ENCODE measurements at regions not wholly inside any gene's neighbourhood (a gene's known extent, or its start where the extent isn't known, plus 50 kb on each side); places are given as distances from the start of the nearest gene placed in this dataset.

DNA sequence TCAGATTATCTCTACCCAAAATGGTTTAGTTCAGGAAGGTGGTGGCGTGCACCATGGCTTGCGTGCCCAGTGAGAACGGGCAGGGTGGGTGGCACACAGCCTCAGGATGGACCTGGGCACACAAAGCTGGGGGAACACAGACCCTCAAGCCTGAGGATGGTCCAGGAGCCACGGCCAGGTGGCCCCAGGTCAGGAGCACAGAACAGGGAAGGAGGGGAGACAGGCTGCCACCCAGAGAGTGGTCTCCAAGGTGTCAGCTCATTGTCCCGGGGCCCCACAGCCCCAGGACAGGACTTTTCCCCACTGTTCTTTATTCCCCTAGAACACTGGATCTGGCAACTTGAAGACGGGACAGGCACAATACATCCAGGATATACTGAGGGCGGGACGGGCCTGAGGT is 75.6 kb upstream of the MGMT start:
- DNase-seq, result no peak
- Histone ChIP-seq H3K27me3 (no peaks in the 10 kb centered on the region), H3K4me1 (no peaks in the 10 kb centered on the region), H3K36me3 (no peaks in the 10 kb centered on the region), H3K4me3 (no peak overlapping the region), H3K27ac (no peak overlapping the region), H3K9me3 (no peaks in the 10 kb centered on the region)
- TF ChIP-seq POLR2A (IDR thresholded peaks at IDR 0.05) (no peak), CTCF (IDR thresholded peaks at IDR 0.05) (no peak)
- intact Hi-C loops (cut with DNase I; ENCODE audit: low total_unique reads), result no loop called here

DNA sequence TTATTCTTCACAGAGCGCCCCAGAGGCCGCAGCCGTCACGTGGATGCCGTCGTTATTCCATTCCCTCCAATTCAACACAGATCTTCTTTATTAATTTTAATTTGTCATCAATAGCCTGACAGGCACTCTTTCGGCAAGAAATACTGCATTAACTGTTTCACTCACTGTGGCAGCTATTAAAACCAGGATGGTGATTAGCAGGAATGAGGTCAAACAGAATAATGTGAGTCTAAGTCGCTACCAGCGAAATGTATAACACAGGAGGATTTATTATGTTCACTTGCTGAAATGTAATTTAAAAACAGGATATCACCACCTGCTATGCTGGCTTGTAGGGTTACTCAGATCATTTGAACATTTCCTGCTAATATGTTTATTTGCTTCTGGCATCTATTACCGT is 74.2 kb upstream of the MGMT start:
- H3K4me1 ChIP-seq, result no peaks in the 10 kb centered on the region
- no peaks in the 10 kb centered on the region for H3K27me3 ChIP-seq
- no peak overlapping the region for H3K27ac ChIP-seq
- TF ChIP-seq POLR2A (IDR thresholded peaks at IDR 0.05) (no peak), CTCF (IDR thresholded peaks at IDR 0.05) (no peak)
- H3K9me3 ChIP-seq, result no peaks in the 10 kb centered on the region
- H3K4me3 ChIP-seq, result no peak overlapping the region
- DNase-seq, result no peak
- intact Hi-C loops (cut with DNase I; ENCODE audit: low total_unique reads), result no loop called here
- H3K36me3 ChIP-seq, result no peaks in the 10 kb centered on the region

DNA sequence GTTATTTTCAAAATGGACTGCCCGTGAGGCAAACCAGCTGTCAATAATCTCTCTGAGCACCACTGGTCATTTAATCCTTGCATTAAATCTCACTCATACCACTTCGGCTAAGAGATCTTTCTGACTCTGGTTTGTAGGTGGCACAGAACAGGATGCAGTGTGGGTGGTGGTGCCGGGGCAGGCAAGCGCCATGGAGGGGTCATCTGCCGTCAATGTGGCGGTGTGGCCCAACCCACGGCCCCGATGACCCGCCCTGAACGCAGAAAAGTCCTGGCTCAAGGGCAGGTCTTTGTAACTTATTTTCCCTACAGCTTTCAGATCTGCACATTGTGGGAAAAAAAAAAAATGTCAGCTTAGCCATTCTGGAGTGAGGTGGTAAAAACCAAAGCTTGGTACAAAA is 73.2 kb upstream of the MGMT start:
- no peaks in the 10 kb centered on the region for H3K27me3 ChIP-seq
- H3K36me3 ChIP-seq, result no peaks in the 10 kb centered on the region
- H3K4me1 ChIP-seq, result no peaks in the 10 kb centered on the region
- TF ChIP-seq CTCF (IDR thresholded peaks at IDR 0.05) (no peak), POLR2A (IDR thresholded peaks at IDR 0.05) (no peak)
- H3K4me3 ChIP-seq, result no peak overlapping the region
- DNase-seq, result no peak
- no peak overlapping the region for H3K27ac ChIP-seq
- H3K9me3 ChIP-seq, result no peaks in the 10 kb centered on the region
- intact Hi-C loops (cut with DNase I; ENCODE audit: low total_unique reads), result no loop called here

- Histone ChIP-seq H3K27me3 (no peaks in the 10 kb centered on the region), H3K36me3 (no peaks in the 10 kb centered on the region), H3K9me3 (no peaks in the 10 kb centered on the region), H3K4me3 (no peak overlapping the region), H3K27ac (no peak overlapping the region), H3K4me1 (no peaks in the 10 kb centered on the region)
- intact Hi-C loops (cut with DNase I; ENCODE audit: low total_unique reads), result no loop called here
- DNase-seq, result no peak
- TF ChIP-seq CTCF (IDR thresholded peaks at IDR 0.05), result no peak
- TF ChIP-seq POLR2A (IDR thresholded peaks at IDR 0.05), result no peak
Observed at GRCh38 chr10:129394518-129395328, 72.3 kb upstream of the MGMT start.

DNA sequence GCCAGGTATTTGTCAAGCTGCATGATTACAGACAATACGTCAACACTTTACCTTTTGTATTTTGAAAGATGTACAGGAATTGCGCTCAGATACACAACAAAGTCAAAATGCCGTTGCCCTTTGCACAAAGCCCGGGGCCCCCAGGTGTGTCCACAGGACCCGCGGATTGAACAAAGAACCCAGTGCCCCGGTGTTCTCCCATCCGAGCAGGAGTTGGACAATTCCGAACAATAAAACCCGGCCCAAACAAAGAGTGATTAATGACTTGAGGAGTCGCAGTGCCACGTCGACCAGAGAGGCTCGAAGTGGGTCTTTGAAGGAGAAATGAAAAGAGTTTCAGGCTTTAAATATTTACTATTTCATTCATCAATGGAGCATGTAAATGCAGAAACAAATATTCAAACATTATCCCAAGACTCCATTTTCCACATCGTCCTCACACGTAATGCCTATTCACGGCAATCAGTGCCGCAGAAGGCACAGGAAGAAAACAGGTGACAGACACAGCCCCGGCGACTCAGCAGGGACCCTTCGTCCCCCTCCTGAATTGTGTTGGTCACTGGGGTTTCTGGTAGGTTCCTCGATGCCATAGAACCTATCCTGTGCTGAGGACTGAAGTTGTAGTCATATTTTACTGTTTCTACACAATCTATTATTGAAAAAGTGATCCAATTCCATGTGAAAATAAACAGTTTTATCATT is 70.9 kb upstream of the MGMT start:
- no peaks in the 10 kb centered on the region for H3K9me3 ChIP-seq
- TF ChIP-seq CTCF (IDR thresholded peaks at IDR 0.05), result no peak
- TF ChIP-seq POLR2A (IDR thresholded peaks at IDR 0.05), result no peak

More for the DNA sequence above, 70.9 kb upstream of the MGMT start:
- no peaks in the 10 kb centered on the region for H3K27me3 ChIP-seq
- no peak for DNase-seq
- intact Hi-C loops (cut with DNase I; ENCODE audit: low total_unique reads), result no loop called here
- H3K36me3 ChIP-seq, result no peaks in the 10 kb centered on the region
- no peaks in the 10 kb centered on the region for H3K4me1 ChIP-seq
- no peak overlapping the region for H3K27ac ChIP-seq
- H3K4me3 ChIP-seq, result no peak overlapping the region

Data from uterus (tissue), 3 donors.